ENCODE measurements at regions not wholly inside any gene's neighbourhood (a gene's known extent, or its start where the extent isn't known, plus 50 kb on each side); places are given as distances from the start of the nearest gene placed in this dataset.

DNA sequence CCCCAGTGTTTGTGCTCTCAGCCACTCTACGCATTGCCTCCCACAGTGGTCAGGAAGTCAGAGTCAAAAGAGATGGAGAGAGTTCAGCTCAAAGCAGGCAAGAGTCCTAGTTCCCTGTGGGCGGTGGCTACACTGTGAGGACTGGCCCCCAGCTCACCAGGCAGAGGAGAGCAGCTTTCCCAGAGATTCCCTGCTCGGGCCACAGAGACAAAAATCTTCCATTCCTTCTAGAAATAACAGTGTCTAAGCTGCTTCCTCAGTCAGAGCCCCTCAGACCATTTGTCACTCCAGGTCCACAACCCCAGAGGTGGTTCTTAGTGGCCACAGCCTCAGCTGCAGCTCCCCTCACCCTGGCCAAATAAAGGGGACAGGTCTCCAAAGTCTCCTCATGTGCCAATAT, 263.0 kb upstream of the RPL38 start:
- TF ChIP-seq EP300 (IDR thresholded peaks at IDR 0.05; ENCODE audit: low read depth in 2 of 2, low read length in 2 of 2) (no peak), EP300 (CRISPR knock-in tag; IDR thresholded peaks at IDR 0.05; ENCODE audit: borderline replicate concordance) (no peak), ZNF354B (CRISPR knock-in tag; IDR thresholded peaks at IDR 0.05) (no peak), XRCC5 (optimal IDR thresholded peaks at IDR 0.05; ENCODE audit: low read length) (no peak), KMT2A (CRISPR knock-in tag; IDR thresholded peaks at IDR 0.05) (no peak), ZNF253 (CRISPR knock-in tag; IDR thresholded peaks at IDR 0.05; ENCODE audit: borderline replicate concordance) (no peak)
- TF ChIP-seq, protein P1, sequence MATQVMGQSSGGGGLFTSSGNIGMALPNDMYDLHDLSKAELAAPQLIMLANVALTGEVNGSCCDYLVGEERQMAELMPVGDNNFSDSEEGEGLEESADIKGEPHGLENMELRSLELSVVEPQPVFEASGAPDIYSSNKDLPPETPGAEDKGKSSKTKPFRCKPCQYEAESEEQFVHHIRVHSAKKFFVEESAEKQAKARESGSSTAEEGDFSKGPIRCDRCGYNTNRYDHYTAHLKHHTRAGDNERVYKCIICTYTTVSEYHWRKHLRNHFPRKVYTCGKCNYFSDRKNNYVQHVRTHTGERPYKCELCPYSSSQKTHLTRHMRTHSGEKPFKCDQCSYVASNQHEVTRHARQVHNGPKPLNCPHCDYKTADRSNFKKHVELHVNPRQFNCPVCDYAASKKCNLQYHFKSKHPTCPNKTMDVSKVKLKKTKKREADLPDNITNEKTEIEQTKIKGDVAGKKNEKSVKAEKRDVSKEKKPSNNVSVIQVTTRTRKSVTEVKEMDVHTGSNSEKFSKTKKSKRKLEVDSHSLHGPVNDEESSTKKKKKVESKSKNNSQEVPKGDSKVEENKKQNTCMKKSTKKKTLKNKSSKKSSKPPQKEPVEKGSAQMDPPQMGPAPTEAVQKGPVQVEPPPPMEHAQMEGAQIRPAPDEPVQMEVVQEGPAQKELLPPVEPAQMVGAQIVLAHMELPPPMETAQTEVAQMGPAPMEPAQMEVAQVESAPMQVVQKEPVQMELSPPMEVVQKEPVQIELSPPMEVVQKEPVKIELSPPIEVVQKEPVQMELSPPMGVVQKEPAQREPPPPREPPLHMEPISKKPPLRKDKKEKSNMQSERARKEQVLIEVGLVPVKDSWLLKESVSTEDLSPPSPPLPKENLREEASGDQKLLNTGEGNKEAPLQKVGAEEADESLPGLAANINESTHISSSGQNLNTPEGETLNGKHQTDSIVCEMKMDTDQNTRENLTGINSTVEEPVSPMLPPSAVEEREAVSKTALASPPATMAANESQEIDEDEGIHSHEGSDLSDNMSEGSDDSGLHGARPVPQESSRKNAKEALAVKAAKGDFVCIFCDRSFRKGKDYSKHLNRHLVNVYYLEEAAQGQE (IDR thresholded peaks at IDR 0.05; ENCODE audit: borderline replicate concordance in 1 of 2, low read depth in 1 of 2, low read length in 2 of 2), result no peak
- TF ChIP-seq, protein P2, sequence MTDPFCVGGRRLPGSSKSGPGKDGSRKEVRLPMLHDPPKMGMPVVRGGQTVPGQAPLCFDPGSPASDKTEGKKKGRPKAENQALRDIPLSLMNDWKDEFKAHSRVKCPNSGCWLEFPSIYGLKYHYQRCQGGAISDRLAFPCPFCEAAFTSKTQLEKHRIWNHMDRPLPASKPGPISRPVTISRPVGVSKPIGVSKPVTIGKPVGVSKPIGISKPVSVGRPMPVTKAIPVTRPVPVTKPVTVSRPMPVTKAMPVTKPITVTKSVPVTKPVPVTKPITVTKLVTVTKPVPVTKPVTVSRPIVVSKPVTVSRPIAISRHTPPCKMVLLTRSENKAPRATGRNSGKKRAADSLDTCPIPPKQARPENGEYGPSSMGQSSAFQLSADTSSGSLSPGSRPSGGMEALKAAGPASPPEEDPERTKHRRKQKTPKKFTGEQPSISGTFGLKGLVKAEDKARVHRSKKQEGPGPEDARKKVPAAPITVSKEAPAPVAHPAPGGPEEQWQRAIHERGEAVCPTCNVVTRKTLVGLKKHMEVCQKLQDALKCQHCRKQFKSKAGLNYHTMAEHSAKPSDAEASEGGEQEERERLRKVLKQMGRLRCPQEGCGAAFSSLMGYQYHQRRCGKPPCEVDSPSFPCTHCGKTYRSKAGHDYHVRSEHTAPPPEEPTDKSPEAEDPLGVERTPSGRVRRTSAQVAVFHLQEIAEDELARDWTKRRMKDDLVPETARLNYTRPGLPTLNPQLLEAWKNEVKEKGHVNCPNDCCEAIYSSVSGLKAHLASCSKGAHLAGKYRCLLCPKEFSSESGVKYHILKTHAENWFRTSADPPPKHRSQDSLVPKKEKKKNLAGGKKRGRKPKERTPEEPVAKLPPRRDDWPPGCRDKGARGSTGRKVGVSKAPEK (CRISPR knock-in tag; IDR thresholded peaks at IDR 0.05; ENCODE audit: borderline replicate concordance), result no peak

All from HepG2 (cell line).